GM21526 (cell line): ENCODE measurements at regions not wholly inside any gene's neighbourhood (a gene's known extent, or its start where the extent isn't known, plus 50 kb on each side); places are given as distances from the start of the nearest gene placed in this dataset.

Experiments
- ATAC-seq: cut with Tn5 transposase; IDR thresholded peaks from one replicate; pipeline ENCODE4 v1.9.1; 2021; ENCODE audit warnings: moderate library complexity; ENCODE audit not compliant: unreplicated experiment, low FRiP score

GRCh38 chr11:23232652-23233051, 372.4 kb upstream of the CCDC179 start:
- ATAC-seq, result no peak

- no peak for ATAC-seq
Observed at GRCh38 chr11:23233075-23233474, 372.8 kb upstream of the CCDC179 start.

GRCh38 chr11:23236826-23237555, 376.7 kb upstream of the CCDC179 start:
- ATAC-seq, result no peak

GRCh38 chr11:23252426-23252825, 392.2 kb upstream of the CCDC179 start:
- ATAC-seq, result no peak

- ATAC-seq, result no peak
Observed at GRCh38 chr11:23257088-23257487, 396.8 kb upstream of the CCDC179 start.

GRCh38 chr11:23257556-23257955, 397.3 kb upstream of the CCDC179 start:
- no peak for ATAC-seq

GRCh38 chr11:23263466-23263865, 403.2 kb upstream of the CCDC179 start:
- no peak for ATAC-seq

- ATAC-seq, result no peak
Observed at GRCh38 chr11:23272095-23272494, 411.8 kb upstream of the CCDC179 start.

- no peak for ATAC-seq
Observed at GRCh38 chr11:23278121-23278520, 417.8 kb upstream of the CCDC179 start.

GRCh38 chr11:23280088-23280487, 419.8 kb upstream of the CCDC179 start:
- no peak for ATAC-seq

- no peak for ATAC-seq
Observed at GRCh38 chr11:23283666-23284065, 423.4 kb upstream of the CCDC179 start.

- ATAC-seq, result no peak
Observed at GRCh38 chr11:23284631-23285030, 424.4 kb upstream of the CCDC179 start.

GRCh38 chr11:23288003-23288783, 427.9 kb upstream of the CCDC179 start:
- ATAC-seq, result no peak

- ATAC-seq, result no peak
Observed at GRCh38 chr11:23295241-23295640, 435.0 kb upstream of the CCDC179 start.

- no peak for ATAC-seq
Observed at GRCh38 chr11:23308041-23308440, 447.8 kb upstream of the CCDC179 start.

- no peak for ATAC-seq
Observed at GRCh38 chr11:23310276-23310675, 450.0 kb upstream of the CCDC179 start.

- no peak for ATAC-seq
Observed at GRCh38 chr11:23311986-23312940, 452.0 kb upstream of the CCDC179 start.

GRCh38 chr11:23313001-23313400, 452.7 kb upstream of the CCDC179 start:
- no peak for ATAC-seq

GRCh38 chr11:23314162-23314561, 453.9 kb upstream of the CCDC179 start:
- no peak for ATAC-seq

GRCh38 chr11:23315286-23315685, 455.0 kb upstream of the CCDC179 start:
- no peak for ATAC-seq

- no peak for ATAC-seq
Observed at GRCh38 chr11:23317816-23318215, 457.5 kb upstream of the CCDC179 start.
